Tibial artery (tissue), 4 donors: ENCODE measurements at regions not wholly inside any gene's neighbourhood (a gene's known extent, or its start where the extent isn't known, plus 50 kb on each side); places are given as distances from the start of the nearest gene placed in this dataset.

ENCODE experiments used
- DNase-seq, 2 donors: peaks; one replicate each; pipeline ENCODE4 v3.0.0-alpha.2; 2019
- H3K27ac ChIP-seq, 2 donors: fragments of 200-600 bp; sonication (generic) in 1 of 2; 1 replicate in 1 of 2; 2 replicates in 1 of 2; pipeline ENCODE4 v1.5.1; 2018 to 2019; ENCODE audit warnings: mild to moderate bottlenecking in 1 of 2
- H3K27me3 ChIP-seq, 2 donors: fragments of 200-600 bp; sonication (generic) in 1 of 2; one replicate each; pipeline versions ENCODE4 v1.5.1 to v1.6.0; 2016 to 2019
- H3K36me3 ChIP-seq, 3 donors: fragments of 200-600 bp; sonication (generic) in 2 of 3; one replicate each; pipeline ENCODE4 v1.5.1; 2016 to 2019; ENCODE audit warnings: mild to moderate bottlenecking in 2 of 3
- H3K4me1 ChIP-seq, 4 donors: fragments of 200-600 bp; sonication (generic) in 2 of 4; 1 replicate in 3 of 4; 2 replicates in 1 of 4; pipeline ENCODE4 v1.5.1; 2016 to 2019
- H3K4me3 ChIP-seq, 2 donors: fragments of 200-600 bp; sonication (generic) in 1 of 2; 1 replicate in 1 of 2; 2 replicates in 1 of 2; pipeline ENCODE4 v1.5.1; 2018 to 2019; ENCODE audit warnings: mild to moderate bottlenecking in 2 of 2
- H3K9me3 ChIP-seq, 3 donors: fragments of 200-600 bp; sonication (generic) in 1 of 3; one replicate each; pipeline ENCODE4 v1.5.1; 2016 to 2019
- intact Hi-C: fragments of 100-400 bp; cut with DNase I; formaldehyde crosslinking; loops from one replicate; pipeline ENCODE4 v1.15.0; 2023; ENCODE audit warnings: low total_unique reads
- TF ChIP-seq, protein P1 (sequence below), 2 experiments: fragments of 200-600 bp in 1 of 2; fragments of 450-650 bp in 1 of 2; IDR thresholded peaks; one replicate each; pipeline ENCODE4 v1.5.1; 2017 to 2019; ENCODE audit warnings: antibody characterized with exemption in 2 of 2, mild to moderate bottlenecking in 1 of 2, moderate library complexity in 1 of 2

- Histone ChIP-seq H3K27me3 (no peaks in the 10 kb centered on the region), H3K9me3 (no peaks in the 10 kb centered on the region), H3K4me1 (no peaks in the 10 kb centered on the region), H3K4me3 (no peak overlapping the region), H3K36me3 (no peaks in the 10 kb centered on the region), H3K27ac (no peak overlapping the region)
- TF ChIP-seq, protein P1, sequence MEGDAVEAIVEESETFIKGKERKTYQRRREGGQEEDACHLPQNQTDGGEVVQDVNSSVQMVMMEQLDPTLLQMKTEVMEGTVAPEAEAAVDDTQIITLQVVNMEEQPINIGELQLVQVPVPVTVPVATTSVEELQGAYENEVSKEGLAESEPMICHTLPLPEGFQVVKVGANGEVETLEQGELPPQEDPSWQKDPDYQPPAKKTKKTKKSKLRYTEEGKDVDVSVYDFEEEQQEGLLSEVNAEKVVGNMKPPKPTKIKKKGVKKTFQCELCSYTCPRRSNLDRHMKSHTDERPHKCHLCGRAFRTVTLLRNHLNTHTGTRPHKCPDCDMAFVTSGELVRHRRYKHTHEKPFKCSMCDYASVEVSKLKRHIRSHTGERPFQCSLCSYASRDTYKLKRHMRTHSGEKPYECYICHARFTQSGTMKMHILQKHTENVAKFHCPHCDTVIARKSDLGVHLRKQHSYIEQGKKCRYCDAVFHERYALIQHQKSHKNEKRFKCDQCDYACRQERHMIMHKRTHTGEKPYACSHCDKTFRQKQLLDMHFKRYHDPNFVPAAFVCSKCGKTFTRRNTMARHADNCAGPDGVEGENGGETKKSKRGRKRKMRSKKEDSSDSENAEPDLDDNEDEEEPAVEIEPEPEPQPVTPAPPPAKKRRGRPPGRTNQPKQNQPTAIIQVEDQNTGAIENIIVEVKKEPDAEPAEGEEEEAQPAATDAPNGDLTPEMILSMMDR (IDR thresholded peaks at IDR 0.05): no peak
- intact Hi-C loops: no loop called here
- no peak for DNase-seq
Observed at GRCh38 chr16:55252577-55252976, 71.4 kb upstream of the IRX6 start.

GRCh38 chr16:55253987-55254386 lies 70.0 kb upstream of the IRX6 start:
- H3K9me3 ChIP-seq: no peaks in the 10 kb centered on the region
- no peaks in the 10 kb centered on the region for H3K4me1 ChIP-seq
- H3K27ac ChIP-seq: no peak overlapping the region
- DNase-seq: no peak
- no peaks in the 10 kb centered on the region for H3K27me3 ChIP-seq
- H3K36me3 ChIP-seq: no peaks in the 10 kb centered on the region
- TF ChIP-seq, protein P1 (IDR thresholded peaks at IDR 0.05): no peak
- intact Hi-C loops: no loop called here
- no peak overlapping the region for H3K4me3 ChIP-seq

GRCh38 chr16:55255733-55256282 lies 68.2 kb upstream of the IRX6 start:
- intact Hi-C loops: no loop called here
- Histone ChIP-seq H3K4me1 (no peaks in the 10 kb centered on the region), H3K27ac (no peak overlapping the region), H3K9me3 (no peaks in the 10 kb centered on the region), H3K4me3 (no peak overlapping the region), H3K36me3 (no peaks in the 10 kb centered on the region), H3K27me3 (no peaks in the 10 kb centered on the region)
- TF ChIP-seq, protein P1 (IDR thresholded peaks at IDR 0.05): no peak
- DNase-seq: no peak

DNA sequence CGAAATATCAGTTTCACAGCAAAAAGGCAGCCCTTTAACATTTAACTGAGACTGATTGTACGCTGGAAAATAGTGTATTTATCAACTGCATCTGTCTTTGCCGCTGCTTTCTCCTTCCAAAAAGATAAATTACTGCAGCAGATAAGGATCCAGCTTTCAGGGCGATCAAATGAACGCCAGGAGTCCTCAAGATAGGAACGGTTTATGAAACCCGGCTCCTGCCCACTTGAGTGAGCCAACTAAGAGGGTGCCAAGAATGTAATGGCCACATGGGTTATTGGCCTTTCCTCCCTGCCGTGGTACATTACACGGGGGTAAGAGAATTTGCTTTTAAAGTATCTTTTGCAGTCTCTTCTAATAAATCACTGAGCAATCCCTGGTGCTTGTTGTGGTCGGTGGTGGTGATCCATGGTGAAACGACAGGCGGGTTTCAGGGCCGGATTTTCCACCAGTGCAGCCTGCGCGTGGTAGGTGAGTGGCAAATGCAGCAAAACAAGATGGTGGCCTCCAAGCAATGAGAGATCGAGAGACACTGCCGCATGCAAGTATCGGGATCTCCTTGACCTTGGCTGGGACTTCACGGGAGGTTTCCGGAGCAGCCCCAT lies 67.5 kb upstream of the IRX6 start:
- TF ChIP-seq, protein P1 (IDR thresholded peaks at IDR 0.05): no peak
- H3K27me3 ChIP-seq: no peaks in the 10 kb centered on the region
- H3K27ac ChIP-seq: no peak overlapping the region
- no peaks in the 10 kb centered on the region for H3K9me3 ChIP-seq
- no peaks in the 10 kb centered on the region for H3K36me3 ChIP-seq
- H3K4me3 ChIP-seq: no peak overlapping the region
- DNase-seq: no peak
- intact Hi-C loops: no loop called here
- no peaks in the 10 kb centered on the region for H3K4me1 ChIP-seq

DNA sequence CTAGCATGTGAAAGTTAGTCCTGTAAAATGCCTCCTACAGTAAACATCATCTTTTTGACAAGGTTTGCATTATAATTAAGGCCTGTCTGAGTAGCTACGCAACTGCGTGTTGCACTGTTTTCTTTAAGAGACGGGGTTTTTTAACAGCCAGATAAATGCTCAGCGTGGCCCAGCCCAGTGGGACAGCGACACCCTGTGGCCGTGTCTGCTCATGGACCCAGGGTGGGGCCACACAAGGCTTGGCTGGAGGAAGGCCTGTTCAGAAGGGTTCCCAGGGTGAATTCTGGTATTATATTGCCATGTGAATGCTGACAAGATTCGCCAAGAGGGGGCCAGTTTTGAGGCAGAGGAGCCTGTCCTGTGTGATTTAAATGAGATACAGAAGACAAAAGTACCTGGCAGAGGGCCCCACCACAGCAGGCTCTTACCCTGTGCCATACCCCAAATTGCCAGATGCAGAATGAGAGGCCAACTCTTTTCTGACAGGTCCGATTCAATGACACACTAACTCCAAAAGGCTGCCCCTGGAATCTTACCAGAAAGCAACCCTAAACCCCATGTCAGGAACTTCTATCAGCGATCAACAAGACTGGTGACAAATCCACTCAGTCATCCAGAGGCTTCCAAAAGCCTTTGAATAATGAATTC lies 65.9 kb upstream of the IRX6 start:
- H3K36me3 ChIP-seq: no peaks in the 10 kb centered on the region
- H3K4me3 ChIP-seq: no peak overlapping the region
- TF ChIP-seq, protein P1 (IDR thresholded peaks at IDR 0.05): peak; percentile 51 to 59
- no peaks in the 10 kb centered on the region for H3K9me3 ChIP-seq
- intact Hi-C loops: no loop called here
- no peaks in the 10 kb centered on the region for H3K4me1 ChIP-seq
- no peaks in the 10 kb centered on the region for H3K27me3 ChIP-seq
- H3K27ac ChIP-seq: no peak overlapping the region
- DNase-seq: peak; percentile 33 to 69
